ENCODE measurements at regions not wholly inside any gene's neighbourhood (a gene's known extent, or its start where the extent isn't known, plus 50 kb on each side); places are given as distances from the start of the nearest gene placed in this dataset.

- TF ChIP-seq EZH2 (IDR thresholded peaks at IDR 0.05; ENCODE audit: borderline replicate concordance, low read depth, low read length, severe bottlenecking) (no peak), CTCF (IDR thresholded peaks at IDR 0.05; ENCODE audit: borderline replicate concordance, extremely low read depth, low read length, poor library complexity, severe bottlenecking) (no peak)
Measured at GRCh38 chr2:104649866-104650265, 204.0 kb upstream of the POU3F3 start.
